KMS-11 (cell line): ENCODE measurements at regions not wholly inside any gene's neighbourhood (a gene's known extent, or its start where the extent isn't known, plus 50 kb on each side); places are given as distances from the start of the nearest gene placed in this dataset.
"Not testable (repeated sequence)": the region's sequence is repeated elsewhere in the genome, so short reads cannot be mapped to it uniquely, and the experiment has no call there.

ENCODE experiments used
- H2AFZ ChIP-seq: fragments of 200-600 bp; sonication (generic); 2 replicates; pipeline ENCODE4 v1.6.1; 2016; ENCODE audit warnings: antibody characterized with exemption, mixed run types, low read depth
- H3K27ac ChIP-seq: fragments of 200-600 bp; sonication (generic); 2 replicates; pipeline ENCODE4 v1.6.1; 2016; ENCODE audit warnings: mild to moderate bottlenecking, mixed run types
- H3K27me3 ChIP-seq: fragments of 200-600 bp; sonication (generic); 2 replicates; pipeline ENCODE4 v1.6.1; 2017; ENCODE audit warnings: mild to moderate bottlenecking, low read depth, mixed run types, moderate library complexity; ENCODE audit not compliant: insufficient read depth
- H3K36me3 ChIP-seq: fragments of 200-600 bp; sonication (generic); 2 replicates; pipeline ENCODE4 v1.6.1; 2017; ENCODE audit warnings: mild to moderate bottlenecking, mixed run types; ENCODE audit not compliant: insufficient read depth
- H3K4me1 ChIP-seq: fragments of 200-600 bp; sonication (generic); 2 replicates; pipeline ENCODE4 v1.6.1; 2016; ENCODE audit warnings: mild to moderate bottlenecking, low read depth, mixed run types; ENCODE audit not compliant: poor library complexity, severe bottlenecking
- H3K4me2 ChIP-seq: fragments of 200-600 bp; sonication (generic); 2 replicates; pipeline ENCODE4 v1.7.0; 2016; ENCODE audit warnings: mild to moderate bottlenecking, mixed run types
- H3K4me3 ChIP-seq: fragments of 200-600 bp; sonication (generic); IDR thresholded peaks from 2 replicates; pipeline ENCODE4 v1.6.1; 2017; ENCODE audit warnings: low read depth, low read length, mixed read lengths; ENCODE audit not compliant: insufficient read depth
- H3K79me2 ChIP-seq: fragments of 200-600 bp; sonication (generic); 2 replicates; pipeline ENCODE4 v1.6.1; 2016; ENCODE audit warnings: low read depth, mixed run types; ENCODE audit not compliant: insufficient read depth
- H3K9ac ChIP-seq: fragments of 200-600 bp; sonication (generic); 2 replicates; pipeline ENCODE4 v1.6.1; 2016; ENCODE audit warnings: mild to moderate bottlenecking, mixed run types
- H4K20me1 ChIP-seq: fragments of 200-600 bp; sonication (generic); 2 replicates; pipeline ENCODE4 v1.6.1; 2016; ENCODE audit warnings: mild to moderate bottlenecking, mixed run types; ENCODE audit not compliant: insufficient read depth
- CTCF ChIP-seq: fragments of 200-600 bp; sonication (generic); conservative IDR thresholded peaks from 2 replicates; pipeline ENCODE4 v1.6.1; 2017; ENCODE audit warnings: low read depth, mild to moderate bottlenecking, antibody characterized with exemption, low read length, moderate library complexity, mixed read lengths

DNA sequence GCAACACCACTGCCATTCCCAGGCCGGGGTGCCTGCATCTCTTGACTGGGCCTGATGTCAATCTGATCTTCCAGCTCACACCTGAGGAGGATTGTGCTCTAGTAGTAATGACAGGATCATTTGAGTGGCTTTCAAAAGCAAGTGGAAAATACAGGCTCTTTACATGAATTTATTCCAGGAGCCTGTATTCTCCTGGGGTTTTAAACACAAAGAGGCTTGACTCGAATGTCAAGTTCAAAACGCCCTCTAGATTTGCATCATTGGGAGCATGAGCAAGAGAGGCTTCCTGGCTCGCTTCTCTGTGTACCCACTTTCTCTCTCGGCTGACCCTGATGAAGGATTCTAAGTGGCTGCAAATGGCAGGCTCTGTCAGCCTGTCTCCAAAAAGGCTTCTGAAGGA is 199.5 kb upstream of the PUDP start:
- no peak for TF ChIP-seq CTCF
- no peaks in the 10 kb centered on the region for H3K27me3 ChIP-seq
- no peaks in the 10 kb centered on the region for H3K36me3 ChIP-seq
- no peak overlapping the region for H3K27ac ChIP-seq
- no peak overlapping the region for H3K9ac ChIP-seq
- H3K4me1 ChIP-seq = no peaks in the 10 kb centered on the region
- no peak overlapping the region for H2AFZ ChIP-seq
- no peaks in the 10 kb centered on the region for H4K20me1 ChIP-seq
- H3K4me2 ChIP-seq = no peak overlapping the region
- no peaks in the 10 kb centered on the region for H3K79me2 ChIP-seq
- no peak overlapping the region for H3K4me3 ChIP-seq

- H4K20me1 ChIP-seq = no peaks in the 10 kb centered on the region
These were observed 198.1 kb upstream of the PUDP start for GRCh38 chrX:7346021-7346420.

GRCh38 chrX:7343181-7343580 is 195.2 kb upstream of the PUDP start:
- H3K4me2 ChIP-seq = no peak overlapping the region
- no peak overlapping the region for H3K27ac ChIP-seq
- H3K4me1 ChIP-seq = no peaks in the 10 kb centered on the region
- H4K20me1 ChIP-seq = no peaks in the 10 kb centered on the region
- no peaks in the 10 kb centered on the region for H3K36me3 ChIP-seq
- no peaks in the 10 kb centered on the region for H3K27me3 ChIP-seq
- no peak overlapping the region for H3K4me3 ChIP-seq
- H2AFZ ChIP-seq = no peak overlapping the region
- no peak for TF ChIP-seq CTCF
- no peak overlapping the region for H3K9ac ChIP-seq
- H3K79me2 ChIP-seq = no peaks in the 10 kb centered on the region

More at GRCh38 chrX:7346021-7346420, 198.1 kb upstream of the PUDP start:
- no peak for TF ChIP-seq CTCF
- no peak overlapping the region for H3K9ac ChIP-seq
- no peaks in the 10 kb centered on the region for H3K27me3 ChIP-seq
- H3K36me3 ChIP-seq = no peaks in the 10 kb centered on the region
- no peak overlapping the region for H3K4me3 ChIP-seq
- no peak overlapping the region for H3K4me2 ChIP-seq
- no peak overlapping the region for H3K27ac ChIP-seq
- no peaks in the 10 kb centered on the region for H3K79me2 ChIP-seq
- no peaks in the 10 kb centered on the region for H3K4me1 ChIP-seq
- no peak overlapping the region for H2AFZ ChIP-seq

GRCh38 chrX:7335816-7336362 is 187.9 kb upstream of the PUDP start:
- H3K36me3 ChIP-seq, H3K4me3 ChIP-seq, H3K4me1 ChIP-seq, H3K4me2 ChIP-seq, H4K20me1 ChIP-seq, H3K9ac ChIP-seq, H2AFZ ChIP-seq, H3K27me3 ChIP-seq, H3K27ac ChIP-seq, H3K79me2 ChIP-seq: not testable (repeated sequence)

GRCh38 chrX:7334253-7334935 is 186.4 kb upstream of the PUDP start:
- H3K79me2 ChIP-seq = no peaks in the 10 kb centered on the region
- no peak overlapping the region for H3K9ac ChIP-seq
- H3K27me3 ChIP-seq = no peaks in the 10 kb centered on the region
- H2AFZ ChIP-seq = no peak overlapping the region
- no peak overlapping the region for H3K27ac ChIP-seq
- no peak overlapping the region for H3K4me3 ChIP-seq
- no peaks in the 10 kb centered on the region for H4K20me1 ChIP-seq
- no peak for TF ChIP-seq CTCF
- H3K36me3 ChIP-seq = no peaks in the 10 kb centered on the region
- H3K4me1 ChIP-seq = no peaks in the 10 kb centered on the region
- no peak overlapping the region for H3K4me2 ChIP-seq
